T-helper 2 cell treated with Interferon-gamma antibody and Interleukin-4, amounts not matched to agents 5 μg/mL and 100 μg/mL, for 36 hours (primary cell): ENCODE measurements at regions not wholly inside any gene's neighbourhood (a gene's known extent, or its start where the extent isn't known, plus 50 kb on each side); places are given as distances from the start of the nearest gene placed in this dataset.

Source experiments
- DNase-seq: peaks from one replicate; pipeline ENCODE4 v3.0.0; 2021; ENCODE audit warnings: low spot score
- H3K27ac Mint-ChIP-seq: one replicate; pipeline ENCODE4 v1.8.0; 2021; ENCODE audit warnings: mild to moderate bottlenecking, mixed read lengths
- H3K27me3 Mint-ChIP-seq: one replicate; pipeline ENCODE4 v1.8.0; 2021; ENCODE audit warnings: low read depth, mixed read lengths
- H3K36me3 Mint-ChIP-seq: one replicate; pipeline ENCODE4 v1.8.0; 2021; ENCODE audit warnings: low read depth, mixed read lengths
- H3K4me1 Mint-ChIP-seq: one replicate; pipeline ENCODE4 v1.8.0; 2021; ENCODE audit warnings: low read depth, mixed read lengths
- H3K4me3 Mint-ChIP-seq: one replicate; pipeline ENCODE4 v1.8.0; 2022; ENCODE audit warnings: mild to moderate bottlenecking, moderate library complexity, mixed read lengths
- H3K9me3 Mint-ChIP-seq: one replicate; pipeline ENCODE4 v1.8.0; 2021; ENCODE audit warnings: mixed read lengths

GRCh38 chr21:24224422-24224821 is 1382.9 kb downstream of the MRPL39 start:
- H3K27ac Mint-ChIP-seq = no peak overlapping the region
- no peaks in the 10 kb centered on the region for H3K27me3 Mint-ChIP-seq
- H3K36me3 Mint-ChIP-seq = no peaks in the 10 kb centered on the region

GRCh38 chr21:24223624-24224023 is 1383.7 kb downstream of the MRPL39 start:
- no peak overlapping the region for H3K27ac Mint-ChIP-seq
- H3K4me1 Mint-ChIP-seq = no peaks in the 10 kb centered on the region
- DNase-seq = no peak
- H3K36me3 Mint-ChIP-seq = no peaks in the 10 kb centered on the region
- no peaks in the 10 kb centered on the region for H3K27me3 Mint-ChIP-seq
- no peak overlapping the region for H3K4me3 Mint-ChIP-seq
- no peaks in the 10 kb centered on the region for H3K9me3 Mint-ChIP-seq

More at GRCh38 chr21:24224422-24224821, 1382.9 kb downstream of the MRPL39 start:
- no peaks in the 10 kb centered on the region for H3K9me3 Mint-ChIP-seq
- no peaks in the 10 kb centered on the region for H3K4me1 Mint-ChIP-seq
- no peak for DNase-seq
- H3K4me3 Mint-ChIP-seq = no peak overlapping the region

GRCh38 chr21:24222676-24223075 is 1384.6 kb downstream of the MRPL39 start:
- no peaks in the 10 kb centered on the region for H3K36me3 Mint-ChIP-seq
- H3K27ac Mint-ChIP-seq = no peak overlapping the region
- no peaks in the 10 kb centered on the region for H3K4me1 Mint-ChIP-seq
- no peak overlapping the region for H3K4me3 Mint-ChIP-seq
- H3K9me3 Mint-ChIP-seq = no peaks in the 10 kb centered on the region
- DNase-seq = no peak
- H3K27me3 Mint-ChIP-seq = no peaks in the 10 kb centered on the region

GRCh38 chr21:24220446-24220845 is 1386.8 kb downstream of the MRPL39 start:
- no peak overlapping the region for H3K27ac Mint-ChIP-seq
- H3K4me1 Mint-ChIP-seq = no peaks in the 10 kb centered on the region
- H3K4me3 Mint-ChIP-seq = no peak overlapping the region
- no peak for DNase-seq
- no peaks in the 10 kb centered on the region for H3K27me3 Mint-ChIP-seq
- H3K9me3 Mint-ChIP-seq = no peaks in the 10 kb centered on the region
- no peaks in the 10 kb centered on the region for H3K36me3 Mint-ChIP-seq

- H3K27ac Mint-ChIP-seq = no peak overlapping the region
- DNase-seq = no peak
- H3K36me3 Mint-ChIP-seq = no peaks in the 10 kb centered on the region
- no peaks in the 10 kb centered on the region for H3K4me1 Mint-ChIP-seq
- no peaks in the 10 kb centered on the region for H3K27me3 Mint-ChIP-seq
- H3K4me3 Mint-ChIP-seq = no peak overlapping the region
- H3K9me3 Mint-ChIP-seq = no peaks in the 10 kb centered on the region
Observed at GRCh38 chr21:24217151-24217550, 1390.1 kb downstream of the MRPL39 start.

GRCh38 chr21:24210130-24210529 is 1397.2 kb downstream of the MRPL39 start:
- H3K27ac Mint-ChIP-seq = no peak overlapping the region
- H3K4me1 Mint-ChIP-seq = no peaks in the 10 kb centered on the region
- H3K36me3 Mint-ChIP-seq = no peaks in the 10 kb centered on the region
- no peak for DNase-seq
- no peaks in the 10 kb centered on the region for H3K27me3 Mint-ChIP-seq
- H3K9me3 Mint-ChIP-seq = peaks cover 4% of the 10 kb centered on the region
- no peak overlapping the region for H3K4me3 Mint-ChIP-seq

GRCh38 chr21:24208562-24209260 is 1398.6 kb downstream of the MRPL39 start:
- no peak overlapping the region for H3K27ac Mint-ChIP-seq
- H3K4me3 Mint-ChIP-seq = no peak overlapping the region
- H3K36me3 Mint-ChIP-seq = no peaks in the 10 kb centered on the region
- H3K4me1 Mint-ChIP-seq = no peaks in the 10 kb centered on the region
- H3K27me3 Mint-ChIP-seq = no peaks in the 10 kb centered on the region
- no peak for DNase-seq
- peaks cover 4% of the 10 kb centered on the region for H3K9me3 Mint-ChIP-seq

- Mint-ChIP-seq H3K4me3 (no peak overlapping the region), H3K36me3 (no peaks in the 10 kb centered on the region), H3K4me1 (no peaks in the 10 kb centered on the region), H3K27me3 (no peaks in the 10 kb centered on the region), H3K27ac (no peak overlapping the region), H3K9me3 (peaks cover 4% of the 10 kb centered on the region)
- DNase-seq = no peak
Observed at GRCh38 chr21:24205319-24205718, 1402.0 kb downstream of the MRPL39 start.

GRCh38 chr21:24204641-24205040 is 1402.6 kb downstream of the MRPL39 start:
- Mint-ChIP-seq H3K27ac (no peak overlapping the region), H3K27me3 (no peaks in the 10 kb centered on the region), H3K4me3 (no peak overlapping the region), H3K4me1 (no peaks in the 10 kb centered on the region), H3K36me3 (no peaks in the 10 kb centered on the region), H3K9me3 (peaks cover 3% of the 10 kb centered on the region)
- DNase-seq = no peak

GRCh38 chr21:24200052-24200451 is 1407.2 kb downstream of the MRPL39 start:
- Mint-ChIP-seq H3K27me3 (no peaks in the 10 kb centered on the region), H3K9me3 (no peaks in the 10 kb centered on the region), H3K4me3 (no peak overlapping the region), H3K36me3 (no peaks in the 10 kb centered on the region), H3K27ac (no peak overlapping the region), H3K4me1 (no peaks in the 10 kb centered on the region)
- no peak for DNase-seq

- no peaks in the 10 kb centered on the region for H3K9me3 Mint-ChIP-seq
- no peaks in the 10 kb centered on the region for H3K4me1 Mint-ChIP-seq
- H3K27me3 Mint-ChIP-seq = no peaks in the 10 kb centered on the region
- H3K4me3 Mint-ChIP-seq = no peak overlapping the region
- no peak for DNase-seq
- no peaks in the 10 kb centered on the region for H3K36me3 Mint-ChIP-seq
- no peak overlapping the region for H3K27ac Mint-ChIP-seq
Observed at GRCh38 chr21:24197923-24198322, 1409.4 kb downstream of the MRPL39 start.

GRCh38 chr21:24197132-24197643 is 1410.1 kb downstream of the MRPL39 start:
- DNase-seq = no peak
- Mint-ChIP-seq H3K4me1 (no peaks in the 10 kb centered on the region), H3K9me3 (no peaks in the 10 kb centered on the region), H3K4me3 (no peak overlapping the region), H3K27me3 (no peaks in the 10 kb centered on the region), H3K36me3 (no peaks in the 10 kb centered on the region), H3K27ac (no peak overlapping the region)

GRCh38 chr21:24188506-24188905 is 1418.8 kb downstream of the MRPL39 start:
- Mint-ChIP-seq H3K4me1 (no peaks in the 10 kb centered on the region), H3K4me3 (no peak overlapping the region), H3K27me3 (no peaks in the 10 kb centered on the region), H3K9me3 (no peaks in the 10 kb centered on the region), H3K27ac (no peak overlapping the region), H3K36me3 (no peaks in the 10 kb centered on the region)
- DNase-seq = no peak

GRCh38 chr21:24183077-24183476 is 1424.2 kb downstream of the MRPL39 start:
- Mint-ChIP-seq H3K36me3 (no peaks in the 10 kb centered on the region), H3K4me1 (no peaks in the 10 kb centered on the region), H3K27me3 (no peaks in the 10 kb centered on the region), H3K27ac (no peak overlapping the region), H3K4me3 (no peak overlapping the region), H3K9me3 (peaks cover 7% of the 10 kb centered on the region)
- no peak for DNase-seq

- no peaks in the 10 kb centered on the region for H3K27me3 Mint-ChIP-seq
- H3K9me3 Mint-ChIP-seq = peaks cover 7% of the 10 kb centered on the region
- no peak for DNase-seq
- no peak overlapping the region for H3K4me3 Mint-ChIP-seq
- H3K36me3 Mint-ChIP-seq = no peaks in the 10 kb centered on the region
- no peak overlapping the region for H3K27ac Mint-ChIP-seq
- H3K4me1 Mint-ChIP-seq = no peaks in the 10 kb centered on the region
Observed at GRCh38 chr21:24179110-24179509, 1428.2 kb downstream of the MRPL39 start.
